ENCODE measurements at regions not wholly inside any gene's neighbourhood (a gene's known extent, or its start where the extent isn't known, plus 50 kb on each side); places are given as distances from the start of the nearest gene placed in this dataset.

DNA sequence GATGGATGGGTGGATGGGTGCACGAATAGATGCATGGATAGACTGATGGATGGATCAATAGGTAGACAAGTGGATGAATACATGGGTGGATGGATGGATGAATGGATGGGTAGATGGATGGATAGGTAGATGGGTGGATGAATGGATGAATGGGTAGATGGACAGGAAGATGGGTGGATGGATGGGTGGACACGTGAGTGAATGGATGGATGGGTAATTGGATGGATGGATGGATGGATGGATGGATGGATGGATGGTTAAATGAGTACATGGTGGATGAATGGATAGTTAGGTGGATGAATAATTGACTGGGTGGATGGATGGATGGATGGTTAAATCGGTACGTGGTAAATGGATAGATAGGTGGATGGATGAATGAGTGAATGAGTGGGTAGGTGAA is 89.7 kb upstream of the ZNF469 start:
- TF ChIP-seq, protein P1, sequence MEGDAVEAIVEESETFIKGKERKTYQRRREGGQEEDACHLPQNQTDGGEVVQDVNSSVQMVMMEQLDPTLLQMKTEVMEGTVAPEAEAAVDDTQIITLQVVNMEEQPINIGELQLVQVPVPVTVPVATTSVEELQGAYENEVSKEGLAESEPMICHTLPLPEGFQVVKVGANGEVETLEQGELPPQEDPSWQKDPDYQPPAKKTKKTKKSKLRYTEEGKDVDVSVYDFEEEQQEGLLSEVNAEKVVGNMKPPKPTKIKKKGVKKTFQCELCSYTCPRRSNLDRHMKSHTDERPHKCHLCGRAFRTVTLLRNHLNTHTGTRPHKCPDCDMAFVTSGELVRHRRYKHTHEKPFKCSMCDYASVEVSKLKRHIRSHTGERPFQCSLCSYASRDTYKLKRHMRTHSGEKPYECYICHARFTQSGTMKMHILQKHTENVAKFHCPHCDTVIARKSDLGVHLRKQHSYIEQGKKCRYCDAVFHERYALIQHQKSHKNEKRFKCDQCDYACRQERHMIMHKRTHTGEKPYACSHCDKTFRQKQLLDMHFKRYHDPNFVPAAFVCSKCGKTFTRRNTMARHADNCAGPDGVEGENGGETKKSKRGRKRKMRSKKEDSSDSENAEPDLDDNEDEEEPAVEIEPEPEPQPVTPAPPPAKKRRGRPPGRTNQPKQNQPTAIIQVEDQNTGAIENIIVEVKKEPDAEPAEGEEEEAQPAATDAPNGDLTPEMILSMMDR (IDR thresholded peaks at IDR 0.05): no peak
- TF ChIP-seq POLR2A (IDR thresholded peaks at IDR 0.05; ENCODE audit: low read length) (no peak), MYC (IDR thresholded peaks at IDR 0.05; ENCODE audit: borderline replicate concordance, low read length) (no peak), SREBF2 (IDR thresholded peaks at IDR 0.05) (no peak), JUNB (IDR thresholded peaks at IDR 0.05) (no peak), HOXA7 (CRISPR knock-in tag; IDR thresholded peaks at IDR 0.05) (no peak), EHF (CRISPR knock-in tag; IDR thresholded peaks at IDR 0.05) (no peak), RAD21 (conservative IDR thresholded peaks at IDR 0.05 in 1 of 2, IDR thresholded peaks at IDR 0.05 in 1 of 2) (no peak), JUN (IDR thresholded peaks at IDR 0.05) (no peak)
- TF ChIP-seq, protein P2, sequence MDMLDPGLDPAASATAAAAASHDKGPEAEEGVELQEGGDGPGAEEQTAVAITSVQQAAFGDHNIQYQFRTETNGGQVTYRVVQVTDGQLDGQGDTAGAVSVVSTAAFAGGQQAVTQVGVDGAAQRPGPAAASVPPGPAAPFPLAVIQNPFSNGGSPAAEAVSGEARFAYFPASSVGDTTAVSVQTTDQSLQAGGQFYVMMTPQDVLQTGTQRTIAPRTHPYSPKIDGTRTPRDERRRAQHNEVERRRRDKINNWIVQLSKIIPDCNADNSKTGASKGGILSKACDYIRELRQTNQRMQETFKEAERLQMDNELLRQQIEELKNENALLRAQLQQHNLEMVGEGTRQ (IDR thresholded peaks at IDR 0.05): no peak
- TF ChIP-seq, protein P3, sequence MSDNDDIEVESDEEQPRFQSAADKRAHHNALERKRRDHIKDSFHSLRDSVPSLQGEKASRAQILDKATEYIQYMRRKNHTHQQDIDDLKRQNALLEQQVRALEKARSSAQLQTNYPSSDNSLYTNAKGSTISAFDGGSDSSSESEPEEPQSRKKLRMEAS (IDR thresholded peaks at IDR 0.05): no peak
